Ovary (tissue), 3 donors: ENCODE measurements at regions not wholly inside any gene's neighbourhood (a gene's known extent, or its start where the extent isn't known, plus 50 kb on each side); places are given as distances from the start of the nearest gene placed in this dataset.
"Not testable (repeated sequence)": the region's sequence is repeated elsewhere in the genome, so short reads cannot be mapped to it uniquely, and the experiment has no call there.

Experiments
- CTCF ChIP-seq, 3 donors: fragments of 450-650 bp in 2 of 3; fragments of 200-600 bp in 1 of 3; IDR thresholded peaks; one replicate each; pipeline versions ENCODE4 v1.5.1 to v1.8.0; 2016 to 2022; ENCODE audit warnings: antibody characterized with exemption in 3 of 3, mild to moderate bottlenecking in 1 of 3
- POLR2A ChIP-seq: fragments of 450-650 bp; IDR thresholded peaks from one replicate; pipeline ENCODE4 v1.6.1; 2017; ENCODE audit warnings: antibody characterized with exemption, mild to moderate bottlenecking, moderate library complexity
- donor health status: DM: no; HTN: no; CAD: no.

- not testable (repeated sequence) for TF ChIP-seq CTCF (IDR thresholded peaks at IDR 0.05); POLR2A
Measured at GRCh38 chr6:85707515-85708145, 64.9 kb upstream of the SYNCRIP start.
